GM18511 (cell line): ENCODE measurements at regions not wholly inside any gene's neighbourhood (a gene's known extent, or its start where the extent isn't known, plus 50 kb on each side); places are given as distances from the start of the nearest gene placed in this dataset.
"Not testable (repeated sequence)": the region's sequence is repeated elsewhere in the genome, so short reads cannot be mapped to it uniquely, and the experiment has no call there.

Experiments used
- ATAC-seq: cut with Tn5 transposase; IDR thresholded peaks from one replicate; pipeline ENCODE4 v1.9.1; 2021; ENCODE audit warnings: mild to moderate bottlenecking, moderate library complexity; ENCODE audit not compliant: unreplicated experiment

DNA sequence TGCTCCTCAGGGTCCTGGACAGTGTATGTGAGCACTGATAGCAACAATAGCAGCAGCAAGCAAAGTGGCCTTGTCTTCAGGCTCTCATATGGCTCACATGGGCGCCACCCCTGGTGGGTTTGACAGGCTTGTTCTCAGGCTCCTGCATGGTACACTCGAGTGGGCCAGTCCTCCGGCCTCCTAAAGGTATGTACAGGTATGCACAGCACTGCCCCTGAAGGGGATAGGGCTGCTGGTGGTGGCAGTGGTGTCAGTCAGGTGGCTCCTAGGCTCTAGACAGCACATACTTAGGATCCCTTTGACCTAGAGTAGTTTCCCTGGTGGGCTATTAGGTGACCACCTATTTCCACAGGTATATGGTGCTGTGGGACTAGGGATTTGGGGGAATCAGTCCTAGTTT lies 79.8 kb downstream of the LGALS9B start:
- ATAC-seq = not testable (repeated sequence)

DNA sequence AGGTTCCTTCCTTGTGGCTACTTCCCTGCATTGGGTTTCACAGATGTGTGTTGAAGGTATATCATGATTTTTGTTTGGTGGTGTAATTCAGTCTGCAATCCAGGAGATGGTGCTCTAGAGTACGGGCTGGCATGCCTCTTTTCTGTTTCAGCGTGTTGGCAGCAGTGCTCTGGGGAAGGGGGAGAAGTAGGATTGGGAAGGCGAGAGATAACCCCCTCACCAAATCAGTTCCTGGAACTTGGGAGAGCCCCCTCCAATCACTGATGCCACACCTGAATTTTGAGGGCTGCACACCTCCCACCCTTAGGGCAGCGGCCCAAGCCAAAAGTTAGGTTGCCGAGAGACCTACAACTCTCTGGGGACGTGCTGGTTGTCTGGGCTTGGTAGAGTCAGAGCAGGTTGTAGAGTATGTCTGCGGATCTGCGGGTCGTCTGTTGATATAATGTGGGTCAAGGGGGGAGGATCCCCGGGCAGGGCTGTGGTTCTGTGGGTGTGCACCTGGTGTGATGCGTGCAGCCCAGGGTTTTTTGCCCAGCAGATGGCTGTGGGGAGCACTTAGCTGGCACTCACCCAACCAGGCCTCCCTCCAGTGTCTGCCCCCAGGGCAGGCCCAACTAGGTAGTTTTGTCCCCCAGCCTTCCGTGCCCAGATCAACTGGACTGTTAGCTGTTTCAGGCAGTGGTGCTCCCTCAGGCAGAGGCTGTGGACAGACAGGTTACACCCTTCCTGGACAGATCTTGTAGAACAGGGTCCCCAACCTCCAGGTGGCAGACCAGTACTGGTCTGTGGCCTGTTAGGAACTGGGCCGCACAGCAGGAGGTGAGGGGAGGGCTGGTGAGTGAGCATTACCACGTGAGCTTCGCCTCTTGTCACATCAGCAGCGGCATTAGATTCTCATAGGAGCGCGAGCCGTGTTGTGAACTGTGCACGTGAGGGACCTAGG lies 85.7 kb downstream of the LGALS9B start:
- ATAC-seq = peak; percentile 64

DNA sequence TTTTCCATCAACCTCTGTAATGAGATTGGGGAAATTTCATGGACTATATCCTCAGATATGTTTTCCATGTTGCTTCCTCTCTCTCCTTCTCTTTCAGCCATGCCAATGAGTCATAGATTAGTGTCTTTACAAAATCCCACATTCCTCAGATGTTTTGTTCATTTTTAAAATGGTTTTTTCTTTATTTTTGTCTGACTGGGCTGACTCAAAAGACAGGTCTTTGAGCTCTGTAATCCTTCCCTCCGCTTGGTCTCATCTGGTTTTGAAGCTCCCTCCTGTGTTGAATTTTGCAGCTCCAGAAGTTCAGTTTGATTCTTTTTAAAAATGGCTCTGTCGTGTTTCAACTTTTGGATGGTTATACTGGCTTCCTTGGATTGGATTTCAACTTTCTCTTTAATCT lies 86.7 kb downstream of the LGALS9B start:
- not testable (repeated sequence) for ATAC-seq

DNA sequence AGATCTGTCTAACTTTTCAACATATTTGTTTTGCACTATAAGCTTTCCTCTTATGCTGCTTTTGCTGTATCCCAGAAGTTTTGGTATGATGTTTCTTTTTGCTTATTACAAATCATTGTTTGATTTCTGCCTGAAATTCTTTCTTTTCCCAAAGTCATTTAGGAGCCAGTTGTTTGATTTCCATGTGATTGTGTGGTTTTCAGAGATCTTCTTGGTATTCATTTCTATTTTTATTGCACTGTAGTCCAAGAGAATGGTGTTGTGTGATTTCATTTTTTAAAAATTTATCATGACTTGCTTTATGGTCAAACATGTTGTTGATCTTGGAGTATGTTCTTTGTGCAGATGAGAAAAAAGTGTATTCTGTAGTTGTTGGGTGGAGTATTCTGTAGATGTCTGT lies 88.1 kb downstream of the LGALS9B start:
- ATAC-seq = not testable (repeated sequence)

DNA sequence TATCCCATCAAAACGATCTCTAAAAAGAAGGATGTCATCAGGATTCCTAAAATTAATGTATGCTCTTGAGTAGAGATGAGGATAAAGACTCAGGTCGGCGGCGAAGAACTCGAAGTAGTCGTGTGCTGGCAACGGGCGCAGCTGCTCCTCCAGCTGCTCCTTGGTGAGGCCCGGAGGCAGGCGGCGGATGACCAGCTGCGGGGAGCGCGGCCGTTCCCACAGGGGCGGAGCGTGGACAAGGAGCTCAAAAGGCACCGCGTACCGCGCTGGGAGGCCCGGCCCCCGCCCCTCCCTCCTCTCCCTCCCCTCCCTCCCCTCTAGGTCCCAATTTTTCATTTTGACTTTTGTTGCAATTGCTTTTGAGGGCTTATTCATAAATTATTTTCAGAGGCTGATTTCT lies 90.7 kb downstream of the LGALS9B start:
- not testable (repeated sequence) for ATAC-seq

DNA sequence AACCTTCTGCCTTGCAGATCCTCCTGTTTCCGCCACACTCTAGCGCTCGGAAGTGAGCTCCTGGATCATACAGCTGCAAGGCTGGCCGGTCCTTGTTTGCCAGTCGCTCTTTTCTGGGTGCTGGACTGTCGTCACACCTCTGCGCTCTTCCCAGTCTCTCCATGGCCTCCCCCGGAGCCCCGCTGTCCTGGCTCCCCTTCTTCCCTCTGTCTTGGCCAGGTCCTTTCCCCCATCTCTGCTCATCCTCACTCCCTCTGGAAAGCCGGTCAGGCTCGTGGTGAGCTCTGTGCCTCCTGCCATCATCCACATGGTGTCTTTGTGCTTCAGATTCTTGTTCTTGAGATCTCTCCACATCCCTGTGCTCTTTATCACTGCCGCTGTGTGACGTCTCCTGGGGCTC lies 91.6 kb downstream of the LGALS9B start:
- not testable (repeated sequence) for ATAC-seq
